ENCODE measurements at regions not wholly inside any gene's neighbourhood (a gene's known extent, or its start where the extent isn't known, plus 50 kb on each side); places are given as distances from the start of the nearest gene placed in this dataset.

DNA sequence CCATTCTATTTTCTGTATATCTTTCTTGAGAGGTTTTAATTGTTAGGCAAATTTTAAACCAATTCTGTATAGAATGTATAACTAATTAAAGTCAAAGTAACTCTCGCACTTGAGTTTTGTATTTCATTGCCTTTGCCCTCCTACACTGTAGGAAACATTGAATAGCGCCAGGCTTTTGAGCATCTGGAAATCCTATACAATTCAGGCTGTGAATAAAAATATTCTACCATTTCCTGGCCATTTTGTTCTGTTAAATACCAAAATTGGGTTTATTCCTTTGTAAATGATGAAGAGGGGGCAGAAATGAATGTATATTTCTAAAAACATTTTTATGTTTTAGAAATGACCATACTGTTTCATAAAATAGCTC, 571.8 kb upstream of the CLINT1 start:
- no peak for DNase-seq
- peaks cover 6 to 44% (median 26%) of the 10 kb centered on the region in 4 donors for H3K4me1 Mint-ChIP-seq
- H3K27me3 Mint-ChIP-seq, result no peaks in the 10 kb centered on the region

DNA sequence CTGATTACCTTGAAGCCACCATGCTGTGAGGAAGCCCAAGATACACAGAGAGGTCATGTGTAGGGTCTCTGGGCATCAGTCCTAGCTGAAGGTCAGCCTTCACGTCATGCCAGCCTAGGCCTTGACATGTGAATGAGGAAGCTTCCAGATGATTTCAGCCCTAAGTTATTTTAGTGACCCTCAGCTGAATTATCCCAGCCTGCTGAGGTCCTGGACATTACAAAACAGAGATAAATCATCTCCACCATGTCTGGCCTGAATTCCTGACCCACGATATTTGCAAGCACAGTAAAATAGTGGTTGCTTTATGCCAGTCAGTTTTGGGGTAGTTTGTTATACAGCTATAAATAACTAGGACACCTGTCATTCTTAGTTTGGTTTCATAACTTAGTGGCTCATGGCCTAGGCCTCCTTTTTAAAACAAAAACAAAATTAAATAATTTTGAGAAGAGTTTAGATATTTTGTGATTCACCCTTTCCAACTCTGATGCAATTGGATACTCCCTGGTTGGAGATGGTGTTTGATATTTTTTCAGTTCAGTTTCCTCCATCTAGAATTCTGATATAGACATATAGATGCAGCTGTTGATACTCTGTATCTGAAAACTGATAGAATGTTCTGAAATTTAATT, 571.3 kb upstream of the CLINT1 start:
- no peak overlapping the region for H3K27ac ChIP-seq (ENCODE audit: insufficient read depth, low read length, poor library complexity, severe bottlenecking)
- H3K27me3 ChIP-seq (ENCODE audit: control insufficient read depth, insufficient read depth, low read length), result no peaks in the 10 kb centered on the region
- Mint-ChIP-seq H3K9me3 (peaks cover 0 to 2% (median 0%) of the 10 kb centered on the region in 7 donors), H3K27me3 (no peaks in the 10 kb centered on the region), H3K27ac (no peak overlapping the region), H3K4me3 (no peak overlapping the region), H3K36me3 (no peaks in the 10 kb centered on the region), H3K4me1 (peaks cover 4 to 39% (median 22%) of the 10 kb centered on the region in 4 donors)
- ATAC-seq (ENCODE audit: low read depth in 2 of 2) (no peak), DNase-seq (no peak)
- no peak overlapping the region for H3K4me3 ChIP-seq (ENCODE audit: low read depth, low read length)
- no peaks in the 10 kb centered on the region for H3K36me3 ChIP-seq (ENCODE audit: control insufficient read depth, insufficient read depth, low read length)
- peaks cover 7% of the 10 kb centered on the region for H3K4me1 ChIP-seq (ENCODE audit: control insufficient read depth, insufficient read depth, low read length, poor library complexity, severe bottlenecking)
- no peaks in the 10 kb centered on the region for H3K9me3 ChIP-seq (ENCODE audit: control insufficient read depth in 2 of 2, low read length in 2 of 2)

More for the DNA sequence above, 571.8 kb upstream of the CLINT1 start:
- Histone ChIP-seq H3K4me1 (ENCODE audit: control insufficient read depth, insufficient read depth, low read length, poor library complexity, severe bottlenecking) (peaks cover 7% of the 10 kb centered on the region), H3K27me3 (ENCODE audit: control insufficient read depth, insufficient read depth, low read length) (no peaks in the 10 kb centered on the region), H3K9me3 (ENCODE audit: control insufficient read depth in 2 of 2, low read length in 2 of 2) (no peaks in the 10 kb centered on the region), H3K4me3 (ENCODE audit: low read depth, low read length) (no peak overlapping the region), H3K36me3 (ENCODE audit: control insufficient read depth, insufficient read depth, low read length) (no peaks in the 10 kb centered on the region), H3K27ac (ENCODE audit: insufficient read depth, low read length, poor library complexity, severe bottlenecking) (no peak overlapping the region)
- Mint-ChIP-seq H3K27ac (no peak overlapping the region), H3K9me3 (peaks cover 0 to 2% (median 0%) of the 10 kb centered on the region in 7 donors), H3K36me3 (no peaks in the 10 kb centered on the region), H3K4me3 (no peak overlapping the region)
- ATAC-seq (ENCODE audit: low read depth in 2 of 2), result no peak

DNA sequence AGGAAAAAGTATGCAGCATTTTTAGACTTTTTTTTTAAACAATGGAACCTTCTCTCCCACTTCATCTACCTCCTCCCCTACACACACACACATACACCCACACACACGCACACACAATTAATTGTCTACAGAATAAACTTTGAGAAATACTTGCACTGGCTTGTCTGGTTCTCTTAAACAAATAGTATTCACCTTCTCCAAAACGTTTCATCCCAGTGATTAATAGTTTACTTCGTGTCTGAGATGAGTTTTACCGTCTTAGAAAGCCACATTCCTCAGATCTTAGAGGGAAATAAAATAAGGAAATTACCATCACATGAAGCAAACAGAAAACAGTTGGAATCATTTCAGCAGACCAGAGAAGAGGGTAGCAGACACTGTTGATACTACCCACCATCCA, 570.6 kb upstream of the CLINT1 start:
- H3K27me3 ChIP-seq (ENCODE audit: control insufficient read depth, insufficient read depth, low read length), result no peaks in the 10 kb centered on the region
- peaks cover 1% of the 10 kb centered on the region for H3K4me1 ChIP-seq (ENCODE audit: control insufficient read depth, insufficient read depth, low read length, poor library complexity, severe bottlenecking)
- H3K27ac ChIP-seq (ENCODE audit: insufficient read depth, low read length, poor library complexity, severe bottlenecking), result no peak overlapping the region
- Mint-ChIP-seq H3K27ac (no peak overlapping the region), H3K9me3 (peaks cover 0 to 2% (median 0%) of the 10 kb centered on the region in 7 donors), H3K36me3 (no peaks in the 10 kb centered on the region), H3K4me3 (no peak overlapping the region), H3K27me3 (no peaks in the 10 kb centered on the region), H3K4me1 (peaks cover 0 to 32% (median 15%) of the 10 kb centered on the region in 4 donors)
- DNase-seq (no peak), ATAC-seq (ENCODE audit: low read depth in 2 of 2) (no peak)
- H3K36me3 ChIP-seq (ENCODE audit: control insufficient read depth, insufficient read depth, low read length), result no peaks in the 10 kb centered on the region
- no peaks in the 10 kb centered on the region for H3K9me3 ChIP-seq (ENCODE audit: control insufficient read depth in 2 of 2, low read length in 2 of 2)
- H3K4me3 ChIP-seq (ENCODE audit: low read depth, low read length), result no peak overlapping the region

DNA sequence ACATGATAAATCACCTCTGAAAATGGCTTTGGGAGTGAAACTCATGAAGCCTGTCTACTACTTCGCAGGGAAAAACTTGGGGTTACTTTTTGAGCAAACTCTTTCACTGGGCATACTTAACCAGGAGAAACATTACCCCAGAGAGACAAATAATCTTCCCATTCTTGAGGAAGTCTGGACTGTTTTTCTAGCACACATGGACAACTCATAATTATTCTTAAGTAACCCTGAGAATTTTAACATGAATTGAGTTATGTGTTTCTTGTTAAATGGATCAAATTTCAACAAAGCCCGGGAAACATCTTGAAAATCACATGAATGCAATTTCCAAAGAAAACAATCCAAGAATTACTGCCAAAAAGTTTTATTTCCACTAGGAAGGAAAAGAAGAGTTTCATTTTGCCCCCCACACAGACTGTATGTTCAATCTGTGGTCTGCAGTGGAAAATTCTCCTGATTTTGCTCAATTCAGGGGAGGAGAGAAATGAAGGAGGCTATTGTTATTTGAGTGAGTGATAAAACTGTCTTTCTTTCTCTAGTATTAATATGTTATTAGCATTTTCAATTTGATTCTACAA, 564.8 kb upstream of the CLINT1 start:
- Mint-ChIP-seq H3K27ac (no peak overlapping the region), H3K4me3 (no peak overlapping the region), H3K4me1 (no peaks in the 10 kb centered on the region), H3K9me3 (peaks cover 0 to 1% (median 0%) of the 10 kb centered on the region in 7 donors), H3K36me3 (no peaks in the 10 kb centered on the region), H3K27me3 (no peaks in the 10 kb centered on the region)
- Histone ChIP-seq H3K27me3 (ENCODE audit: control insufficient read depth, insufficient read depth, low read length) (no peaks in the 10 kb centered on the region), H3K36me3 (ENCODE audit: control insufficient read depth, insufficient read depth, low read length) (no peaks in the 10 kb centered on the region), H3K4me3 (ENCODE audit: low read depth, low read length) (no peak overlapping the region), H3K9me3 (ENCODE audit: control insufficient read depth in 2 of 2, low read length in 2 of 2) (no peaks in the 10 kb centered on the region), H3K27ac (ENCODE audit: insufficient read depth, low read length, poor library complexity, severe bottlenecking) (no peak overlapping the region), H3K4me1 (ENCODE audit: control insufficient read depth, insufficient read depth, low read length, poor library complexity, severe bottlenecking) (no peaks in the 10 kb centered on the region)
- no peak for ATAC-seq (ENCODE audit: low read depth in 2 of 2)
- no peak for DNase-seq

DNA sequence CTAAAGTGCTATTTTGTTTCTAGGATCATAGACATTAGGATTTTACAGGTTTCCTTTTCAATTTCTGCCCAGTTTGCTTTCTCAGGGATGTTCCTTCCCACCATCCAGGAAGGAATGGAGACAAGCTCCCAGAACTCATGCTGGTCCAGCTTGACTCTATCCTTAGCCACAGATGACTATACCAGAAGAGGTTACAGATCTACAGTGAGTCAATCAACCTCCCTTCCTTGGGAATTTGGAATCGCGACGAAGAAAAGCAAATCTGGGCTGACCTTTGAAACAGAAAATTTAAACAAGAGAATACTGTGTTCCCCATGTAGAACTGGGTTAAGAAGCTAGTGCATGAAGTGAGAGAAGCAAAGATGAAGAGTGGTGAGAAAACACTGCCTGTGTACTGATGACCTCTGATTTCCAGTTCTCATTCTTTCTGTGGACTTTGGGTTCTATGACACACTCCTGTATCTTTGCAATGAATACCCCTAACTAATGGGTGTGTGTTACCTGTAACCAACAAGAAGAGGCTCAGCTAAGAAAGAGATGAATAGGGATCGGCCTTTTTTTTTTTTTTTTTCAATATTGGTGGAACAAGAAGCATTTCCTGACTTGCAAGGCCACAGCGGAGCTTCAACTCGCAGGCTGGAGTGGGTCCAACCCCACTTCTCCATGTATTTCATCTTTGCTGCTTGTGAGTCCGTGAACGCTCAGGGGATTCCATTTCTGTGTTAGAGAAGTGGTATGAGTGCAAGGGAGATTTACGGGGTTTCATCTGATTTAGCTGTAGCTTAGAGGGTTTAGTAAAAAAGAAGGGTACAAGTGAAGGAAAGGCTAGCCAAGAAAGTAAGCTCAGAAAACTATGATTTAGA, 563.9 kb upstream of the CLINT1 start:
- no peak overlapping the region for H3K4me3 Mint-ChIP-seq
- no peak for ATAC-seq (ENCODE audit: low read depth in 2 of 2)

DNA sequence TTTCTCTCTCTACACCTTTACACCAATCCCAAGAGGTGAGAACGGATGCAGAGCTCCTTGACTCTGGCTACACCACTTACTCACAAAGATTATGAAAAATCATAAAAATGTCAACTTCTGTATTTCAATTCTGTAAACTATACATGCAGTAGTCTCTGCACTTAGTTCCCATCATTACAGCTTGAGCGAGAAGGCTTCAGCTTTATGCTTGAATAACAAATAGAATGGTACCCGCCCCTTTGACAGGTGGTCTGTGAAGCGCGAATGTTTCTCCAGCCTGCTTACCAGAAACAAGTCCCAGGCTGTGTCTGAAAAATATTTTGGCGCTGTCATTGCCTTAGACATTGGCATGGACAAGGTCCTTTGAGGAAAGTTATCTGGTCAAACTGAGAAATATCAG, 562.4 kb upstream of the CLINT1 start:
- Mint-ChIP-seq H3K9me3 (peaks cover 0 to 1% (median 0%) of the 10 kb centered on the region in 7 donors), H3K27me3 (no peaks in the 10 kb centered on the region), H3K4me3 (no peak overlapping the region), H3K4me1 (no peaks in the 10 kb centered on the region), H3K36me3 (no peaks in the 10 kb centered on the region), H3K27ac (no peak overlapping the region)
- Histone ChIP-seq H3K36me3 (ENCODE audit: control insufficient read depth, insufficient read depth, low read length) (no peaks in the 10 kb centered on the region), H3K27ac (ENCODE audit: insufficient read depth, low read length, poor library complexity, severe bottlenecking) (no peak overlapping the region), H3K9me3 (ENCODE audit: control insufficient read depth in 2 of 2, low read length in 2 of 2) (no peaks in the 10 kb centered on the region), H3K27me3 (ENCODE audit: control insufficient read depth, insufficient read depth, low read length) (no peaks in the 10 kb centered on the region), H3K4me3 (ENCODE audit: low read depth, low read length) (no peak overlapping the region), H3K4me1 (ENCODE audit: control insufficient read depth, insufficient read depth, low read length, poor library complexity, severe bottlenecking) (no peaks in the 10 kb centered on the region)
- ATAC-seq (ENCODE audit: low read depth in 2 of 2) (no peak), DNase-seq (no peak)

More for the DNA sequence above, 563.9 kb upstream of the CLINT1 start:
- Histone ChIP-seq H3K27me3 (ENCODE audit: control insufficient read depth, insufficient read depth, low read length) (no peaks in the 10 kb centered on the region), H3K4me1 (ENCODE audit: control insufficient read depth, insufficient read depth, low read length, poor library complexity, severe bottlenecking) (no peaks in the 10 kb centered on the region), H3K36me3 (ENCODE audit: control insufficient read depth, insufficient read depth, low read length) (no peaks in the 10 kb centered on the region), H3K27ac (ENCODE audit: insufficient read depth, low read length, poor library complexity, severe bottlenecking) (no peak overlapping the region), H3K4me3 (ENCODE audit: low read depth, low read length) (no peak overlapping the region), H3K9me3 (ENCODE audit: control insufficient read depth in 2 of 2, low read length in 2 of 2) (no peaks in the 10 kb centered on the region)
- H3K36me3 Mint-ChIP-seq, result no peaks in the 10 kb centered on the region
- H3K27me3 Mint-ChIP-seq, result no peaks in the 10 kb centered on the region
- H3K9me3 Mint-ChIP-seq, result peaks cover 0 to 1% (median 0%) of the 10 kb centered on the region in 7 donors
- DNase-seq, result no peak
- no peaks in the 10 kb centered on the region for H3K4me1 Mint-ChIP-seq
- H3K27ac Mint-ChIP-seq, result no peak overlapping the region

DNA sequence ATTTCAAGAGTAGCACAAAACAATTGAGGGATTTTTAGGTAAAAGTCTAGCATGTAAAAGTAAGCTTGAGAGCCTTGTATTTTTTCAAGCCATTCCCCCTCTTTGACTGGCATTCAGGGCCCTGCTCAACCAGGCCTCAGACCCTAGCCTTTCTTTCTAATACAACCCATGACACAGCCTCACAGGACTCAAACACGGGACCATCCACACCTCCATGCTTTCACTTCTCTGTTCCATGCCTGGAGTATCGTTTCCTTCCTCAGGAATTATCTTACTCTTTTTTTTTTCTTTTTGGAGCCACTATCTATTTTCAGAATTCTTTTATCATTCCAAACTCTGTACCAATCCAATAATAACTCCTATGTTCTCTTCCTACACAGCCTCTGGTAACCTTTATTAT, 560.2 kb upstream of the CLINT1 start:
- Histone ChIP-seq H3K4me3 (ENCODE audit: low read depth, low read length) (no peak overlapping the region), H3K9me3 (ENCODE audit: control insufficient read depth in 2 of 2, low read length in 2 of 2) (no peaks in the 10 kb centered on the region), H3K36me3 (ENCODE audit: control insufficient read depth, insufficient read depth, low read length) (no peaks in the 10 kb centered on the region), H3K27me3 (ENCODE audit: control insufficient read depth, insufficient read depth, low read length) (no peaks in the 10 kb centered on the region), H3K27ac (ENCODE audit: insufficient read depth, low read length, poor library complexity, severe bottlenecking) (no peak overlapping the region), H3K4me1 (ENCODE audit: control insufficient read depth, insufficient read depth, low read length, poor library complexity, severe bottlenecking) (no peaks in the 10 kb centered on the region)
- H3K27ac Mint-ChIP-seq, result no peak overlapping the region
- H3K4me1 Mint-ChIP-seq, result no peaks in the 10 kb centered on the region
- ATAC-seq (ENCODE audit: low read depth in 2 of 2) (no peak), DNase-seq (no peak)
- no peaks in the 10 kb centered on the region for H3K27me3 Mint-ChIP-seq
- no peaks in the 10 kb centered on the region for H3K36me3 Mint-ChIP-seq
- peaks cover 0 to 1% (median 0%) of the 10 kb centered on the region in 7 donors for H3K9me3 Mint-ChIP-seq
- H3K4me3 Mint-ChIP-seq, result no peak overlapping the region

All from CD4-positive, CD25-positive, alpha-beta regulatory T cell (primary cell).